ENCODE measurements at regions not wholly inside any gene's neighbourhood (a gene's known extent, or its start where the extent isn't known, plus 50 kb on each side); places are given as distances from the start of the nearest gene placed in this dataset.

GRCh38 chr9:113695440-113695851, 180.7 kb upstream of the ZNF618 start:
- ATAC-seq (ENCODE audit: low read depth in 2 of 2): no peak
- DNase-seq: no peak
- H3K9me3 Mint-ChIP-seq: peaks cover 0 to 30% (median 11%) of the 10 kb centered on the region in 7 donors
- no peaks in the 10 kb centered on the region for H3K4me1 Mint-ChIP-seq
- no peak overlapping the region for H3K27ac Mint-ChIP-seq
- H3K27me3 Mint-ChIP-seq: peaks cover 29 to 54% (median 52%) of the 10 kb centered on the region in 3 donors
- peaks cover 0 to 8% of the 10 kb centered on the region in 2 donors for H3K36me3 Mint-ChIP-seq
- no peak overlapping the region for H3K4me3 Mint-ChIP-seq

DNA sequence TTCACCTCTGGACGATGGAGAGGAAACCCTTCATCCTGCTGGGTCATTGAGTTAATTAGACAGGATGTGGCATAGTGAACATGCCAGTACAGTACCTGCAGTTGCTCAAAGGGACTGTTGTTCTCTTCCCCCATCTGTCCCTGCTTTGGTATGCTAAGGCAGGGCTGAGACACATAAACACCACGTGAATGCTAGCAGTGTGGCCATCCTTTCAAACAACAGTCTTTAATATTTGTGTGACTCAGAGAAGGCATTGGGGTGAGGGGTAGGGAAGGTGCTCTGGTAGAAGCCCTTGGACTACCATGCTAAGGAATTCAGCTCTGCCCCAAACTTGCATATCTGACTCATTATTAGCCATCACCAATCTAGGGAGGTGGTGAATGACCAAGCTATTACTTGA, 180.2 kb upstream of the ZNF618 start:
- ATAC-seq (ENCODE audit: low read depth in 2 of 2): no peak
- no peak for DNase-seq

DNA sequence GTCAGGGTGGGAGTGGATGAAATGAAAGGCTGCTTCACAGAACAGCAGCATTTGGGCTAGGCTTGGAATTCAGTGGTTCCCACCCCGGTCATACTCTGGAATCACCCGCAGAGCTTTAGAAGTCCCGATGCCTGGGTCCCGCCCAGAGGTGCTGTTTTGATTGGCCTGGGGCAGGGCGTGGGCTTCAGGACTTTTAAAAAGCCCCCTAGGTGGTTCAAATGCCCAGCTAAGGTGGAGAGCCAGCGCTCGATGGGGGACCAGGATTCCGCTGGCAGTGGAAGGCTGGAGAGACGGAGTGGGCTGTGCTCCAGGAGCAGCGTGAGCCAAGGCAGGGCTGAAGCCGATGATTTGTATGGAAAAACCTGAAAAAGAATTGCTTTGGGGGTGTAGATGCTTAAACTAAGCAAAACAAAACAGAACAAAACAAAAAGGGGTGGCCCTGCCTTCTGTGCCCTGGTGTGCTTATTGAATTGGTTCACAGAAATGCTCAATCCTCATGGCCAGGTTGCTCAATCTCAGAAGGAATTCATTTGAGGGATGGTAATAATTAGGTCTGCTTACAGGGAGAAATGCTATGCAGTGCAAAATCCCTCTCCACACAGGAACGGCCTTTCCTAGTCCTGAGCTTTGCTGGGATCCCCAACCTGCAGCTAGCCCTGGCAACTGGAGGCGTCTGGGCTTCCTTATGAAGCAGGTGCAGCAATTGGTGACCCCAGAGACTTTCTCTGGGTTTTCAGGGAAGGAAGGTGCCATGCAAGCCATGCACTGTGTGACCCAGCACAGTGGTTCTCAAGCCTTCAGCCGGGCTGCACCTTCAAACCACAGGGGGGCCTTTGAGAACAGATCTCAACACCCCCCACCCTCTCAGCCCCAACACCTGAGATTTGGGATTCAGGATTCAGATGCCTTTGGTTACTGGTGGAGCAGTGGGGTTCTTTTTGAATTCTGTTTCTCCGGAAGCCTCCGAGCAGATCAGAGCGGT, 174.0 kb upstream of the ZNF618 start:
- Mint-ChIP-seq H3K27me3 (peaks cover 4 to 29% (median 23%) of the 10 kb centered on the region in 3 donors), H3K36me3 (peaks cover under 1% of the 10 kb centered on the region in 2 donors), H3K4me3 (no peak overlapping the region), H3K27ac (no peak overlapping the region), H3K9me3 (peaks cover 0 to 5% (median 3%) of the 10 kb centered on the region in 7 donors), H3K4me1 (no peaks in the 10 kb centered on the region)
- DNase-seq: no peak
- no peak for ATAC-seq (ENCODE audit: low read depth in 2 of 2)

More for the DNA sequence above, 180.2 kb upstream of the ZNF618 start:
- H3K27me3 Mint-ChIP-seq: peaks cover 25 to 57% (median 54%) of the 10 kb centered on the region in 3 donors
- no peaks in the 10 kb centered on the region for H3K4me1 Mint-ChIP-seq
- peaks cover 0 to 30% (median 11%) of the 10 kb centered on the region in 7 donors for H3K9me3 Mint-ChIP-seq
- peaks cover 0 to 8% of the 10 kb centered on the region in 2 donors for H3K36me3 Mint-ChIP-seq
- H3K4me3 Mint-ChIP-seq: no peak overlapping the region
- H3K27ac Mint-ChIP-seq: no peak overlapping the region

DNA sequence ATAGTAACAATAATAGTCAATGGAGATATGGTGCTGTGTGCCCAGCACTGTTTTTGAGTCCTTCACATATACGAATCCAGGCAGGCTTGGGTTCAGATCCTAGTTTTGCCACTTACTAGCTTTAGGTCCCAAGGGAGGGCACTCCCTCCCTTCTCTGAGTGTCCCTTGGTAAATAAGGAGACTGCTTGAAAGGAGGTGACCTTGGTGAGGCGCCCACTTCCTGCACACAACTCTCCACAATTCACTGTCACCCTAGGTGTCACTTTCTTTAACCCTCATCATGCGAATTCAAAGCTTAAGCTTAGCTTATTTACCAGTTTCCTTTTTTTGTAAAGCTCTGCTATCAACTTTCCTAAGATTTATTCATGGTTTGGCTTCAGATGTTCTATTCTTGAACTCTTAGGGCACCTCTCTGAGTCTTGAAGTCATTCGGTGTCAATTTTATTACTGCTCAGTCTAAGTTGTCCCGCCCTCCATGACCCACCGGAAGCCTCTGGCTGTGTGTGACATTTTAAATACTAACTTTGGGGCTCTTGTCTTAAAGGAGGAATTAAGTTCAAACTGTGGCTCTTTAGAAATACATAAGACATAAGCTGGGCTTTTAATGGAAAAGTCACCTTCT, 170.7 kb upstream of the ZNF618 start:
- H3K36me3 Mint-ChIP-seq: peaks cover 9 to 16% of the 10 kb centered on the region in 2 donors
- DNase-seq (no peak), ATAC-seq (ENCODE audit: low read depth in 2 of 2) (no peak)
- H3K9me3 Mint-ChIP-seq: peaks cover 2 to 10% (median 4%) of the 10 kb centered on the region in 7 donors
- no peak overlapping the region for H3K4me3 Mint-ChIP-seq
- no peaks in the 10 kb centered on the region for H3K4me1 Mint-ChIP-seq
- H3K27ac Mint-ChIP-seq: no peak overlapping the region
- peaks cover 15 to 34% (median 27%) of the 10 kb centered on the region in 3 donors for H3K27me3 Mint-ChIP-seq

DNA sequence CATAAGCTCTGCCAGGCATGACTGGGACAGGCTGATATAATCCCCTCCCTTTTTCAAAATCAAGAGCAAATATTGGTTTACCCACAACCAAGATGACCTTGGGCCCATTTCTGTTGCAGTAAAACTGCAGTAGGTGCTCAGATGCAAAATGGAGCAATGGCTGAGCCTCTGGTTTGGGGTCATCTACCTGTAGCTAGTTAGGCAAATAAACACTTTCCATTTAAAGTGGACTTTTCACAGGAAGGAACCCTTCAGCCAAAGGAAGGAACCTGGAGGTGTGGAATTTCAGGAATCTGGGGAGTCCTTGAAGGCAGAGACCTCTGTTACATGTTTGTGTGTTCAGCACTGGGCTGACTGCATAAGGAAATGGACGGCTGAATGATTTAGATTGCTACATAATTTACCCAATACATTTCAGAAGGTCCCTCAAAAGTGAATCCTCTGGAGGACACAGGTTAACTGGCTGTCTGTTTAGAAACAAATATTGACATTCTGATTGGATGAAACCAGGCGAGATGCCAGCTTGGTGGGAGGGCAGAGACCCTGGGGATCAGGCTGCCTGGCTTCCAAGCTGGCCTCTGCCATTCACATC, 170.1 kb upstream of the ZNF618 start:
- Mint-ChIP-seq H3K9me3 (peaks cover 2 to 10% (median 4%) of the 10 kb centered on the region in 7 donors), H3K36me3 (peaks cover 9 to 16% of the 10 kb centered on the region in 2 donors), H3K4me1 (no peaks in the 10 kb centered on the region), H3K4me3 (no peak overlapping the region), H3K27ac (no peak overlapping the region), H3K27me3 (peaks cover 21 to 34% (median 26%) of the 10 kb centered on the region in 3 donors)
- ATAC-seq (ENCODE audit: low read depth in 2 of 2): no peak
- DNase-seq: no peak

DNA sequence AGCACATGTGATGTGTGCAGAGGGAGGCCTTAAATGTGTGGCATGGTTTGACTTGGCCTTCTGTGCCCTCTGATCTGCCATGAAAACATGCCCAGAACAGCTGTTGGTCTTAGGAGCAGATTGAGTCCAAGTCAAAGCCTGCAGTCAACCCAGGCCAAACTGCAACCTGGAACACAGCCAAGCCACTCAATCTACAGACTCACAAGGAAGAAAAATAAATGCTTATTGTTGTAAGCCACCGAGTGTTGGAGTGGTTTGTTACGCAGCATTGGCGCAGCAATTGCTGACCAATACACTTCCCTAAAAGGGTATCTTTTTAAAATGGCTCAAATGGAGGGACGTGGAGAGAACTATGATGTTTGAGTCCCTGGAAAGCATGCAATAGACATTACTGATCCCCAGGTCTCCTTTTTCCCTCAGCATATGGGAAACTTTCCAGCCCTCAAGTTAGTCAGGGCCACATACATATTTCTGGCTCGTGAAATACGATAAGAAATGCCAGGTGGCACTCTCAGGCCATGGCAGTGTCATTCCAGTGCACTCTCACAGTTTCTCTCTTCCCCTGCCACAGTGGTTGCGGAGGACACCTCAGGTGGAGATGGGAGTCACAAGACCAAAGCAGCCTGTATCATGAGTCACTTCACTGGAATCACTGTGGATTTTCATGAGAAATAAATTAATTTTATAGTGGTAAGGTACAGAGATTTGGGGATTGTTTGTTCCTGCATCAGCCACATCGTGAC, 168.0 kb upstream of the ZNF618 start:
- Mint-ChIP-seq H3K36me3 (peaks cover 9 to 16% of the 10 kb centered on the region in 2 donors), H3K4me1 (no peaks in the 10 kb centered on the region), H3K9me3 (peaks cover 2 to 15% (median 4%) of the 10 kb centered on the region in 7 donors), H3K27ac (no peak overlapping the region), H3K4me3 (no peak overlapping the region), H3K27me3 (peaks cover 26 to 43% (median 29%) of the 10 kb centered on the region in 3 donors)
- no peak for DNase-seq
- no peak for ATAC-seq (ENCODE audit: low read depth in 2 of 2)

- peaks cover 2 to 19% (median 5%) of the 10 kb centered on the region in 7 donors for H3K9me3 Mint-ChIP-seq
- H3K27ac Mint-ChIP-seq: no peak overlapping the region
- no peak for DNase-seq
- H3K4me1 Mint-ChIP-seq: no peaks in the 10 kb centered on the region
- peak overlapping the region in 1 of 8 donors; percentile 77 for H3K4me3 Mint-ChIP-seq
- ATAC-seq (ENCODE audit: low read depth in 2 of 2): no peak
- H3K27me3 Mint-ChIP-seq: peaks cover 26 to 43% (median 34%) of the 10 kb centered on the region in 3 donors
- H3K36me3 Mint-ChIP-seq: peaks cover 9 to 16% of the 10 kb centered on the region in 2 donors
These were observed 167.0 kb upstream of the ZNF618 start for GRCh38 chr9:113708821-113709713.

- ATAC-seq (ENCODE audit: low read depth in 2 of 2): no peak
- H3K27me3 Mint-ChIP-seq: peaks cover 26 to 43% (median 39%) of the 10 kb centered on the region in 3 donors
- no peak overlapping the region for H3K4me3 Mint-ChIP-seq
- no peak for DNase-seq
- peaks cover 3 to 25% (median 7%) of the 10 kb centered on the region in 7 donors for H3K9me3 Mint-ChIP-seq
- peaks cover 9 to 16% of the 10 kb centered on the region in 2 donors for H3K36me3 Mint-ChIP-seq
- no peak overlapping the region for H3K27ac Mint-ChIP-seq
- H3K4me1 Mint-ChIP-seq: no peaks in the 10 kb centered on the region
These were observed 166.4 kb upstream of the ZNF618 start for GRCh38 chr9:113709721-113710120.

- Mint-ChIP-seq H3K4me1 (no peaks in the 10 kb centered on the region), H3K4me3 (no peak overlapping the region), H3K36me3 (peaks cover 9 to 23% of the 10 kb centered on the region in 2 donors), H3K27me3 (peaks cover 27 to 46% (median 43%) of the 10 kb centered on the region in 3 donors), H3K27ac (peak overlapping the region in 1 of 6 donors; percentile 20), H3K9me3 (peaks cover 5 to 38% (median 12%) of the 10 kb centered on the region in 7 donors)
- ATAC-seq (ENCODE audit: low read depth in 2 of 2) (no peak), DNase-seq (no peak)
These were observed 164.9 kb upstream of the ZNF618 start for GRCh38 chr9:113711251-113711650.

DNA sequence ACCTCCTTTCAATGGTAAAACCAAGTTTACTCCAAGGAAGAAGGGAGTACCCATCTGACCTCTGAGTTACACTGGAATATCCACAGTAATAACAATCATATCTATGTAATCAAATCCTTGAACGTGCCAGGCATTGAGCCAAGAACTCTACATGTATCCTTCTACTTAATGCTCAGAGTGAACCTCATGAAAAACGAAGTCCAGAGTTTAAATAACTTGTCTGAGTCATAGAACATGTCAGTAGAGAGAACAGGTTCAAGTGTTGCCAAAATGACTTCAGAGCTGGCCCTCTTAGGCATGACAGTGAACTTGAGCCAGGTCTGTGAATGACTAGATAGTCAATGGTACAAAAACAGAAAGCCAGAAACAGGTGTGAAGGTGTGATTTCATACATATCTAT, 164.1 kb upstream of the ZNF618 start:
- H3K9me3 Mint-ChIP-seq: peaks cover 5 to 42% (median 13%) of the 10 kb centered on the region in 7 donors

DNA sequence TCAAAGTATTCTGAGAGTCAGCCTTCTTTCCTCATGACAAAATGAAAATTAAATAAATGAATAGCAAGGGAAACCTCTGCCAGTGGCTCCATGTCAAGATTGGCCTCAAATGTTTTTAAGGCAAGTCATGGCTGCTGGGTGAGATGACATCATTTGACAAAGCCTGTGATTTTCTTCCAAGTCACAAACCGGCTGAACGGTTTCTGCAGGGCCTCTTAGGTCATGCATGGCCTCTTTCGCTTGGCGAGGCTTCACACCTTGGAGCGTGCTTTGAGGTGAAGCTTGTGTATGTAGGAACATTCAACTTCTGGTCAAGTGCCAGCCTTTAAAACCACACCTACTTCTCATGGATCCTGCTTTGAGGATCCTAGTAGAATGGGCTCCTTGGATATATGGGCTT, 161.0 kb upstream of the ZNF618 start:
- Mint-ChIP-seq H3K27ac (no peak overlapping the region), H3K36me3 (peaks cover 0 to 9% of the 10 kb centered on the region in 2 donors)
- no peak for ATAC-seq (ENCODE audit: low read depth in 2 of 2)

More for the DNA sequence above, 164.1 kb upstream of the ZNF618 start:
- H3K27ac Mint-ChIP-seq: no peak overlapping the region
- DNase-seq: no peak
- peaks cover 27 to 46% (median 40%) of the 10 kb centered on the region in 3 donors for H3K27me3 Mint-ChIP-seq
- H3K4me1 Mint-ChIP-seq: no peaks in the 10 kb centered on the region
- peaks cover 9 to 25% of the 10 kb centered on the region in 2 donors for H3K36me3 Mint-ChIP-seq
- ATAC-seq (ENCODE audit: low read depth in 2 of 2): no peak
- no peak overlapping the region for H3K4me3 Mint-ChIP-seq

GRCh38 chr9:113719919-113720318, 156.2 kb upstream of the ZNF618 start:
- DNase-seq (no peak), ATAC-seq (ENCODE audit: low read depth in 2 of 2) (no peak)
- Mint-ChIP-seq H3K27ac (no peak overlapping the region), H3K4me3 (no peak overlapping the region), H3K36me3 (peaks cover 0 to 9% of the 10 kb centered on the region in 2 donors), H3K9me3 (peaks cover 2 to 28% (median 15%) of the 10 kb centered on the region in 7 donors), H3K4me1 (no peaks in the 10 kb centered on the region), H3K27me3 (peaks cover 16 to 27% (median 25%) of the 10 kb centered on the region in 3 donors)

More for the DNA sequence above, 161.0 kb upstream of the ZNF618 start:
- peaks cover 29 to 43% (median 39%) of the 10 kb centered on the region in 3 donors for H3K27me3 Mint-ChIP-seq
- H3K4me1 Mint-ChIP-seq: no peaks in the 10 kb centered on the region
- no peak for DNase-seq
- no peak overlapping the region for H3K4me3 Mint-ChIP-seq
- peaks cover 4 to 33% (median 13%) of the 10 kb centered on the region in 7 donors for H3K9me3 Mint-ChIP-seq
